DMS153 treated with DMSO at 0.1 percent for 48 hours (cell line): ENCODE measurements at regions not wholly inside any gene's neighbourhood (a gene's known extent, or its start where the extent isn't known, plus 50 kb on each side); places are given as distances from the start of the nearest gene placed in this dataset.
"Not testable (repeated sequence)": the region's sequence is repeated elsewhere in the genome, so short reads cannot be mapped to it uniquely, and the experiment has no call there.

Experiments used
- DNase-seq: peaks from one replicate; lab custom pipeline; 2025; ENCODE audit not compliant: unreplicated experiment; lab: John Stamatoyannopoulos, UW

DNA sequence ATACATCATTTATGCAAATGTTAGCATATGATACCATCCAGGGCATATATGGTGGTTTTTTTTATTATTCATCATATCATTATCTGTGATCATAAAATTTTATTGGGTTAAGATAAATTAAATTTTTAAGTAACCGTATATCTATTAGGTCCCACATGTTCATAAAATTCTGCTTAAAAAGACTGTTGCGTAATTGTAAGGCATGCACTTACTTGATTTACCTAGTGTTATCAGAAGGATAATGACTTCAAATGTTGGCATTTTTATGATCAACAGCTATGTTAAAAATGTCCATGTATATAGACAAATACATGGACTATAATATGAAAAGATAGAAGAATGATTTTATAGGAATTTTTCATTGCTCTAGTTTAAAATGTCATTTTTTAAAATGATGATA, 1625.5 kb upstream of the CELF4 start:
- DNase-seq: no peak

- no peak for DNase-seq
Measured at GRCh38 chr18:39190508-39190907, 1624.9 kb upstream of the CELF4 start.

- no peak for DNase-seq
Measured at GRCh38 chr18:39188278-39188677, 1622.7 kb upstream of the CELF4 start.

- DNase-seq: no peak
Measured at GRCh38 chr18:39186008-39186407, 1620.4 kb upstream of the CELF4 start.

GRCh38 chr18:39184176-39184575, 1618.6 kb upstream of the CELF4 start:
- DNase-seq: no peak

- no peak for DNase-seq
Measured at GRCh38 chr18:39178166-39178565, 1612.6 kb upstream of the CELF4 start.

DNA sequence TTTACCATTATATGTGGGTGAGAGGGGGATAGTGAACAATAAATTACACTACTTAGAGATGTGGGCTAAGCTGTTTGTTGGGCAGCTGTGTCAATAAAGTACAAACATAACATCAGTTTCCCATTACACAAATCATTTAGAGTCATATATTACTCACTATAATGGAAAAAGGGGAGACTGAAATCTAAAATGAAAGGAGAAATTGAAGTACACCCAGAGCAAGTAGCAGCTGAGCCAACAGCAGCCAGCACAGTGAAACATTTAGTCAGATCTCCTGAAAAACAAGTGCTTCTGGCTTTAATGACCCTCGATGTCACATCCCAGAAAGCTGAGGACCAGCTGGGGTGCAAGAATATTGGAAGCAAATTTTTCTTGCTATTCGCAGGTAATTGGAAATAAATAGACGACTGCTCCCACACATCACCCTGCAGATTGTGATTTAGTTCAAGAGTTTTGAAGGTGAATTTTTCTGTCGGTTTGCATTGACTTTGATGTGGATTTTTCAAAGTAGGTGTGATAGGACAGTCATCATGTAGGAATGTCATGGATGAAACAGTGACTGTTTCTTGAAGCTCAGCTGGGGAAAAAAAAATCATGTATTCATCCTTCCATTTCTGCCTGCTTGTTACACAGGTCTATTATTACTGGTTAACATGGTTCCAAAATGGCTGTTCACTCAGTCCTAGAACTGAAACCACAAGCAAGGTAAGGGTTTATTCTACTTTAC, 1607.3 kb upstream of the CELF4 start:
- DNase-seq: peak; percentile 72

- no peak for DNase-seq
Measured at GRCh38 chr18:39168723-39169122, 1603.1 kb upstream of the CELF4 start.

GRCh38 chr18:39167990-39168389, 1602.4 kb upstream of the CELF4 start:
- no peak for DNase-seq

GRCh38 chr18:39166776-39167175, 1601.2 kb upstream of the CELF4 start:
- DNase-seq: no peak

GRCh38 chr18:39162013-39162827, 1596.6 kb upstream of the CELF4 start:
- DNase-seq: no peak

GRCh38 chr18:39149211-39149806, 1583.7 kb upstream of the CELF4 start:
- no peak for DNase-seq

DNA sequence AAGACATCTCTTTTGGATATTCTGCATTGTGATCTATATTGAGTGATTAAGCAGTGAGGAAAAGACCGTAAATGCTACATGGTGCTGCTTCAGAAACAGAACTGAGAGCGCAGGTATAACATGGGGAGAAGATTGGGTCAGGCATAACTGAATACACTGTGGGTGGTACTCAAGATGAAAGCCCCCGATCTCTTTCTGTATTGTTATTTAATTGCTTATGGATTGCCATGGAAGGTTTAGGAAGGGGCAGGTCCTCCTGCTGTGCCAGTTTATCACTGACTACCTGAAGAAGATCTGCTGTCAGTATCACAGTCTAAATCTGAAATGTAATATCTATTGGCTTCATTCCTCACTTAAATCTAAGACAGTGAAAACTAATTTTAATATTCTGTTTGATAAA, 1568.7 kb upstream of the CELF4 start:
- no peak for DNase-seq

- not testable (repeated sequence) for DNase-seq
Measured at GRCh38 chr18:39127538-39127937, 1561.9 kb upstream of the CELF4 start.

DNA sequence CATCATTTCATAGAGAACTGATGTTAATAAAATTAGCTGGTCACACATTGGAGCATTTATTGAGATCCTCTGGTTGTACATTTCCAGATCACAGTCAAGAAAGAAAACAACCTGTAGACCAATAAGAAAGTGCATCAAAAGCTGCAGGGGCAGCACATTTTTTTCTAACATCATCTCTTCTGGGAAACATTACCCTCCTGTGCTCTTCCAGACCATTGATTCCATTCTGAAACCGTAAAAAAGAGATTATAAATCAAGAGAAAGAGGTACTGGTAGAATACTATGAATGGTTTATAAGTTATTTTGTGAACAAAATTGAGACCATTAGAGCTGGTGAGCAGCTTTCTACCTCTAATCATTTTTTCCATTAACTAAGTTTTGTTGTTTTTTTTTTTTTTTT, 1548.2 kb upstream of the CELF4 start:
- no peak for DNase-seq

DNA sequence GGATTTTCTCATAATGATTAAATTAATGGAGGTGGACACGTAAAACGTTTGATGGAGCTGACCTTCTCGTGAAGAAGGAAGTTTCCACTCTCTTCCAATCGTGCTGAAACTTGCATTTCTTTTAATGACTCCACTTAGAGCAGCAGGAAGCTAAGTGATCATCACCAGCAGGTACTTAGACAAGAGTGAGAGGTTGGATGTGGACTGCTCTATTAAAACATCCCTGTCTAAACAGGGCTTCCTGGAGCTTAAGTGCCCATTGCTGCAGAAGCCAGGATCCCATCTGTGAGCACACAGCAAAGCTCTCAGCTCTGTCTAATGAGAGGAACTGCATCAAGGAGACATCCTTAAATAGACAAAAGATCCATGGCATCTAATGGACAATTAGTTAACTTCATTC, 1539.5 kb upstream of the CELF4 start:
- peak; percentile 36 for DNase-seq

- no peak for DNase-seq
Measured at GRCh38 chr18:39072970-39073369, 1507.4 kb upstream of the CELF4 start.

GRCh38 chr18:39062426-39062825, 1496.8 kb upstream of the CELF4 start:
- DNase-seq: no peak

DNA sequence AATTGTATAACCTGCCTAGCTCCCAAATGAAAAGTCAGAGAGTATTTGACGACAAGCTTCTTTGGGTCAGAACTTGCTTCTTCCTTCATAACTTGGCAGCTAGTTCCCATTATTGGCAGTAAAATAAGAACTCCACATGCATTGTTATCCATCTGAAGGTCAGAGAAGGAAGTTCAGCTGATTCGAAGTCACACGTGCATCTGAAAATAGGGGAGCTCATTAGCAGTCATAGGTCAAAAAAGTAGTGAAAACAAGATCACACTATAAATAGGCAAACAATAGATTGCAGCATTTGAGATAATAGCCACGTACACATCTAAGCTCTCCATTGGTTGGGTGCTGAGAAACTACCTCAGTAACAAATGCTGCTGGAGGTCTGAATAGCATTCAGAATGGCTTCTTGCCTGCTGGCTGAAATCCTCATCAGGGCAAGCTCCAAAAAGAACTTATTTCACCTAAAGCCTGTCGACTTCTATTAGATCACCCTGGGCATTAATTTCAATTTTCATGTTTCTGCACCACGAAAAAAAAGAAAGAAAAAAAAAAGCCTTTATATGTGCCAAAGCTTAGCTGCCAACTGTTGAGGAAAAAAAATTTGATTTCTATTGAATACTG, 1492.9 kb upstream of the CELF4 start:
- no peak for DNase-seq

DNA sequence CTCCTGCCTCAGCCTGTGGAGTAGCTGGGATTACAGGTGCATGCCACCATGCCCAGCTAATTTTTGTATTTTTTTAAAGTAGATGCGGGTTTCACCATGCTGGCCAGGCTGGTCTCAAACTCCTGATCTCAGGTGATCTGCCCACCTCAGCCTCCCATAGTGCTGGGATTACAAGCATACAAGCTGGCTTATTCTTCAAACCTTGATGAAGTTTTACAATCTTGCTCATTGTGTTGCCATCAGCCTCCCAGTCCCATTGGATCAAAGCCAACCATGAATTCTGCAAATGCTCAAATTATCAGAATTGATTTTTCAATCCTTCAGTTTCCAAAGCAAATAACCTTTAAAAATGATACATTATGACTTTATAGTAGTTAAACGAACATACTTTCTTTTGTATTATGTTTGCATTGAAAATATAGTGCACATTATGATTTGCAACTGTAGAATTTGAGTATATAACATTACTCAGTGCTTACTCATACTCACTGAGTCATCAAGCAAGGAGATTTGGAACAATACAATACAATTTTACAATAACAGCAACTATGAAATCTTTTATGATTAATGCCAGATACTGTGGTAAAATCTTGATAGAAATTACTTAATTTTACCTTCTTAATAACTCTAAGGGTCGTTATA, 1491.9 kb upstream of the CELF4 start:
- DNase-seq: no peak

- peak; percentile 4 for DNase-seq
Measured at GRCh38 chr18:39053571-39053970, 1488.0 kb upstream of the CELF4 start.
